Breast epithelium (tissue), 3 donors: ENCODE measurements at regions not wholly inside any gene's neighbourhood (a gene's known extent, or its start where the extent isn't known, plus 50 kb on each side); places are given as distances from the start of the nearest gene placed in this dataset.

ENCODE experiments used
- POLR2A ChIP-seq: fragments of 450-650 bp; IDR thresholded peaks from one replicate; pipeline ENCODE4 v1.6.1; 2016; ENCODE audit warnings: antibody characterized with exemption, mild to moderate bottlenecking, moderate library complexity
- TF ChIP-seq, protein P1 (sequence below), 3 donors: fragments of 450-650 bp; IDR thresholded peaks; one replicate each; pipeline ENCODE4 v1.5.1; 2016 to 2017; ENCODE audit warnings: antibody characterized with exemption in 3 of 3, mild to moderate bottlenecking in 3 of 3, moderate library complexity in 3 of 3

DNA sequence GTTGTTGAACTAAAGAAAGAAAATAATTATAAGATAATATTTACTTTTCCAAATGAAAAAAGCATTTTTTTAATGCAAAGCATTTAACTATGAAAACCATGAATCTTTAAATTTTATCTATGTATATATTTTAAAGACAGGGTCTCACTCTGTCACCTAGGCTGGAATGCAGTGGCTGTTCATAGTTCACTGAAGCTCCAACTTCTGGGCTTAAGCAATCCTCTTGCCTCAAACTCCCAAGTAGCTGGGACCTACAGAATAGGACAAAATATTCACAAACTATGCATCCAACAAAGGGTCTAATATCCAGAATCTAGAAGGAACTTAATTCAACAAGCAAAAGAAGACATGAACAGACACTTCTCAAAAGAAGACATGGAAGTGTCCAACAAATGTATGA lies 55.9 kb upstream of the ALB start:
- TF ChIP-seq, protein P1, sequence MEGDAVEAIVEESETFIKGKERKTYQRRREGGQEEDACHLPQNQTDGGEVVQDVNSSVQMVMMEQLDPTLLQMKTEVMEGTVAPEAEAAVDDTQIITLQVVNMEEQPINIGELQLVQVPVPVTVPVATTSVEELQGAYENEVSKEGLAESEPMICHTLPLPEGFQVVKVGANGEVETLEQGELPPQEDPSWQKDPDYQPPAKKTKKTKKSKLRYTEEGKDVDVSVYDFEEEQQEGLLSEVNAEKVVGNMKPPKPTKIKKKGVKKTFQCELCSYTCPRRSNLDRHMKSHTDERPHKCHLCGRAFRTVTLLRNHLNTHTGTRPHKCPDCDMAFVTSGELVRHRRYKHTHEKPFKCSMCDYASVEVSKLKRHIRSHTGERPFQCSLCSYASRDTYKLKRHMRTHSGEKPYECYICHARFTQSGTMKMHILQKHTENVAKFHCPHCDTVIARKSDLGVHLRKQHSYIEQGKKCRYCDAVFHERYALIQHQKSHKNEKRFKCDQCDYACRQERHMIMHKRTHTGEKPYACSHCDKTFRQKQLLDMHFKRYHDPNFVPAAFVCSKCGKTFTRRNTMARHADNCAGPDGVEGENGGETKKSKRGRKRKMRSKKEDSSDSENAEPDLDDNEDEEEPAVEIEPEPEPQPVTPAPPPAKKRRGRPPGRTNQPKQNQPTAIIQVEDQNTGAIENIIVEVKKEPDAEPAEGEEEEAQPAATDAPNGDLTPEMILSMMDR (IDR thresholded peaks at IDR 0.05): no peak
- no peak for TF ChIP-seq POLR2A
